ENCODE measurements at regions not wholly inside any gene's neighbourhood (a gene's known extent, or its start where the extent isn't known, plus 50 kb on each side); places are given as distances from the start of the nearest gene placed in this dataset.

DNA sequence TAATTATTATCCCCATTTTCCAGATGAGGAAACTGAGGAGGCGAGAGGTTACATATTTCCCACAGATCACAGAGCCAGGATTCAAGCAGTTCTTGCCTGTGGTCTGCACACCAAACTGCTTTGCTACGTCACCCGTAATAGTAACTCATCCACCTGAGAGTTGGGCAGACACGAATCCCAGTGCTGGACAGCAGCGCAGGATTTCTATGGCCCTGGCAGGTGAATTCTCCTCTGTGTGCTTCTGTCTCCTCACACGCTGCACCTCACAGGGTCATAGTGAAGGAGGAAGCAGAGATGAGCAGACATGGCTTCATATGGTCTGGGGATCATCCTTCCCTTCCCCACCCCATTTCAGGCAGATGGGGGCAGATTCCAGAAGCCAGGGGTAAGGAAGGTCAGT is 127.0 kb upstream of the LRFN2 start:
- TF ChIP-seq, protein P1, sequence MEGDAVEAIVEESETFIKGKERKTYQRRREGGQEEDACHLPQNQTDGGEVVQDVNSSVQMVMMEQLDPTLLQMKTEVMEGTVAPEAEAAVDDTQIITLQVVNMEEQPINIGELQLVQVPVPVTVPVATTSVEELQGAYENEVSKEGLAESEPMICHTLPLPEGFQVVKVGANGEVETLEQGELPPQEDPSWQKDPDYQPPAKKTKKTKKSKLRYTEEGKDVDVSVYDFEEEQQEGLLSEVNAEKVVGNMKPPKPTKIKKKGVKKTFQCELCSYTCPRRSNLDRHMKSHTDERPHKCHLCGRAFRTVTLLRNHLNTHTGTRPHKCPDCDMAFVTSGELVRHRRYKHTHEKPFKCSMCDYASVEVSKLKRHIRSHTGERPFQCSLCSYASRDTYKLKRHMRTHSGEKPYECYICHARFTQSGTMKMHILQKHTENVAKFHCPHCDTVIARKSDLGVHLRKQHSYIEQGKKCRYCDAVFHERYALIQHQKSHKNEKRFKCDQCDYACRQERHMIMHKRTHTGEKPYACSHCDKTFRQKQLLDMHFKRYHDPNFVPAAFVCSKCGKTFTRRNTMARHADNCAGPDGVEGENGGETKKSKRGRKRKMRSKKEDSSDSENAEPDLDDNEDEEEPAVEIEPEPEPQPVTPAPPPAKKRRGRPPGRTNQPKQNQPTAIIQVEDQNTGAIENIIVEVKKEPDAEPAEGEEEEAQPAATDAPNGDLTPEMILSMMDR (IDR thresholded peaks at IDR 0.05), result no peak
- ATAC-seq (no peak), DNase-seq (no peak)
- intact Hi-C loops (cut with DNase I), result no loop called here
- Histone ChIP-seq H3K27me3 (peaks cover 0 to 6% of the 10 kb centered on the region in 2 donors), H3K27ac (no peak overlapping the region), H3K36me3 (no peaks in the 10 kb centered on the region), H3K4me3 (no peak overlapping the region), H3K4me1 (peaks cover under 1% of the 10 kb centered on the region in 2 donors), H3K9me3 (no peaks in the 10 kb centered on the region)

DNA sequence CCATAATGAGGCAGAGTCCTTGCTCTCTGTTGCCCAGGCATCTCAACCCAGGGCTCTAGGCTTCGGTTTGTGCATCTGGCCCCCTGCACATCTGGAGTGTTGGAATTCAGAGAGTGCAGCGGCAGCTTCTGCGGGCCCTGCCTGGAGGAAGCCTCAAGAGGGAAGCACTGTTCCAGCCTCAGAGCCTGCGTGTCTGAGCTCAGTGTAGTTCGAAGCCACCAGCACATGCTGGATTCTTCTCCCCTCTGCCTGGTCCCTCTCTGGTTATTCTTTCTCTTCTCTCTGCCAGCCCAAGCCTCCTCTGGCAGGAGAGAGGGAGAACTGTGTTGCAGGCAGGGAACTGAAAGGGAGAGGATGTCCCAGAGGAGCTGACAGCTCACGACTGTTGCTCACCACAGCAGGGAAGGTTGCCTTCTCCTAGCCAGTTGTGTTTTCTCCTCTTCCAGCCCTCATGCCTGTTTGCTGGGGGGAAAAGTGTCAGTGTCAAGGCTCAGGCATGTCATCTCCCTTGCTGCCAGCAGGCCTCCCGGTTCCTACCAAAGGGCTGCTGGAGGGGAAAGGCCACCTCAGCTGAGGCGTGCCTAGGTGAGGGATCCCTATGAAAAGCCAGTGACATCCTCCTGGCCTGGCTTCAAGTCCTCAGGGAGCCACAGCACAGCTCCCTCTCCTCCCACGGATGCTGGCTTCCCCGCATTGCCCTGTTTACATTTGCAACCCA is 126.0 kb upstream of the LRFN2 start:
- H3K27me3 ChIP-seq, result peaks cover 0 to 6% of the 10 kb centered on the region in 2 donors
- no peaks in the 10 kb centered on the region for H3K4me1 ChIP-seq
- ATAC-seq (no peak), DNase-seq (no peak)
- H3K9me3 ChIP-seq, result no peaks in the 10 kb centered on the region
- H3K4me3 ChIP-seq, result no peak overlapping the region
- no peak overlapping the region for H3K27ac ChIP-seq
- TF ChIP-seq, protein P1 (IDR thresholded peaks at IDR 0.05), result no peak
- no peaks in the 10 kb centered on the region for H3K36me3 ChIP-seq
- intact Hi-C loops (cut with DNase I), result no loop called here

DNA sequence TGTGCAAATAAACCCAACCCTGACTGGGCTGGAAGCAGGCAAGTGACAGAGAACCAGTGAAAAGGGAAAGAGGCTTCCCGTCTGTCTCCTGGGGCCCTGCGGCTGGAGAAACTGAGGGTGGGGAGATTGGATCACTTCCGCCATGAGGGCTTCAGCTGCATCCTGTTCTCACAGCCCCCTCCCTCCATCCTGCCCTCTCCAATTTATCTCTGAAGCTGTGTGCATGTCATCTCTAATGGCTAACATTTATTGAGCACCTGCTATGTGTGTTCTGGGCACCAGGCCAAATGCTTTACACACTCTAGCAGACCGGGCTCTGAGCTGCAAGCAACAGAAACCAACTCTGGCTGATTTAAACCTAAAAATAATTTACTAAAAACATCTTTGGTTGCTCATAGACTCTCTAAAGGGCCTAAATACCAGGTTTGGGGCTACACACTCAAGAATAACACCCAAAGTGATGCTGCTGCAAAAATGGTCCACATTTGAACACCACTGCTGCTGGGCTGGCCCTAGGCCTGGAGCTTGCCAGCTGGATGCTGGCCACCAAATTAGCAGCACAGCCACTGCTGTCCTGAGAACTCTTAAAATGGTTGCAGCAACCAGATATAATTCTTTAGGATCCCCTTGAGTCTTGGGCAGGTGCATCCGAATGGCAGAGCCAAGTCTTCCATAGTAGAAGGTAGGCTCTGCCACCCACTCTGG is 123.6 kb upstream of the LRFN2 start:
- H3K4me3 ChIP-seq, result no peak overlapping the region
- ATAC-seq (no peak), DNase-seq (no peak)
- TF ChIP-seq, protein P1 (IDR thresholded peaks at IDR 0.05), result no peak
- intact Hi-C loops (cut with DNase I), result no loop called here
- no peaks in the 10 kb centered on the region for H3K36me3 ChIP-seq
- no peaks in the 10 kb centered on the region for H3K4me1 ChIP-seq
- no peak overlapping the region for H3K27ac ChIP-seq
- H3K27me3 ChIP-seq, result peaks cover 0 to 5% of the 10 kb centered on the region in 2 donors
- no peaks in the 10 kb centered on the region for H3K9me3 ChIP-seq

DNA sequence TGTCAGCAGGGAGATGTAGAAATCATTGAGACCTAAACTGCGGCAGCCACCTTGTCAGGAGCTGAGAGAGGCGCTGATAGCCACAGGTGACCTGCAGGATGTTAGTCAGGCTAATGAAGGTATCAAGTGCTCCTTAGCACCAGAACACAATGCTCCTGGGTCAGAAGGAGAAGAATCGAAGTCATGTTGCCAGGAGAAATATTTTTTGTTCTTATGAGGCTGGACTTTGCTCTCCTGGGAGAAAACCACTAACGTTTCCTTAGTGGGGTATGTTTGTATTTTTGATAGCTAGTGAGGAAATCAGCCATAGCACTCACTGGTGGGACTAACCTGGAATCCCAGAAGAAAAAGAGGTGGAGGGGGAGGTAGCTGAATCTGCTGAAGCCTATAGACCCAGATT is 120.9 kb upstream of the LRFN2 start:
- ATAC-seq (no peak), DNase-seq (no peak)
- Histone ChIP-seq H3K27ac (no peak overlapping the region), H3K36me3 (no peaks in the 10 kb centered on the region), H3K4me3 (no peak overlapping the region), H3K9me3 (no peaks in the 10 kb centered on the region), H3K27me3 (peaks cover 0 to under 1% of the 10 kb centered on the region in 2 donors), H3K4me1 (no peaks in the 10 kb centered on the region)
- intact Hi-C loops (cut with DNase I), result no loop called here
- TF ChIP-seq, protein P1 (IDR thresholded peaks at IDR 0.05), result no peak

DNA sequence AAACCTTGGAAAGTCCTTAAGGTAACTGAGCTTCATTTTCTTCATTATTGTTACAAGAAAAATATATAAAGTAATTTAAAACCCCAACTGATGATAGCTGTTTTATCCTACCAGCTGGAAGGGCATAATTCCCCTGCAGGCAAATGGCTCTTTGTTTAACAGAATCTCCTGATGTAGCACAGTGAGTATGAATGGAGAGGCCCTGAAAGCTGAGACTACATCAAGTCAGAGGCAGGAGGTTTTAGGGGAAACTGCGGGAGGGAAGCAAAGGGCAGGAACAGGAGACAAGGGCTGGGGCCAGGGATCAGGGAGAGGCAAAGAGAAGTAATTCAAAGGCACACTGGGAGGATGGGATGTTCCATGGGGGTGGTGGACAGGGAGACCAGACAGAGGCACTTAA is 119.0 kb upstream of the LRFN2 start:
- Histone ChIP-seq H3K4me3 (no peak overlapping the region), H3K36me3 (no peaks in the 10 kb centered on the region), H3K4me1 (no peaks in the 10 kb centered on the region), H3K9me3 (no peaks in the 10 kb centered on the region), H3K27ac (no peak overlapping the region), H3K27me3 (peaks cover 0 to 8% of the 10 kb centered on the region in 2 donors)
- ATAC-seq (no peak), DNase-seq (no peak)
- intact Hi-C loops (cut with DNase I), result no loop called here
- TF ChIP-seq, protein P1 (IDR thresholded peaks at IDR 0.05), result no peak
